ENCODE measurements at regions not wholly inside any gene's neighbourhood (a gene's known extent, or its start where the extent isn't known, plus 50 kb on each side); places are given as distances from the start of the nearest gene placed in this dataset.

- ChIA-PET CTCF (no interaction called here), POLR2A (no interaction called here)
- ATAC-seq (replicated peaks in 1 of 4), result no peak
Measured at GRCh38 chr6:126738641-126739040, 379.8 kb upstream of the RSPO3 start.

GRCh38 chr6:126743076-126743475 is 375.4 kb upstream of the RSPO3 start:
- Mint-ChIP-seq H3K36me3 (no peaks in the 10 kb centered on the region), H3K27me3 (no peaks in the 10 kb centered on the region), H3K4me3 (no peak overlapping the region), H3K9me3 (peaks cover 0 to 4% (median 0%) of the 10 kb centered on the region in 3 donors), H3K27ac (no peak overlapping the region), H3K4me1 (no peaks in the 10 kb centered on the region)
- Histone ChIP-seq H3K27ac (ENCODE audit: low read length) (no peak overlapping the region), H3K27me3 (replicated peaks in 1 of 2; ENCODE audit: control insufficient read depth in 2 of 2, extremely low read depth in 1 of 2, insufficient read depth in 2 of 2, low read length in 1 of 2) (no peaks in the 10 kb centered on the region), H3K9me3 (no peaks in the 10 kb centered on the region), H3K36me3 (ENCODE audit: control insufficient read depth in 2 of 2, extremely low read depth in 1 of 2, insufficient read depth in 1 of 2, low read length in 1 of 2) (no peaks in the 10 kb centered on the region), H3K4me3 (ENCODE audit: control insufficient read depth in 1 of 2, extremely low read depth in 1 of 2, low read length in 1 of 2) (no peak overlapping the region), H3K4me1 (ENCODE audit: control insufficient read depth in 1 of 2, extremely low read depth in 1 of 2, insufficient read depth in 2 of 2, low read length in 2 of 2) (no peaks in the 10 kb centered on the region)
- POLR2A ChIA-PET, result no interaction called here
- WGBS (ENCODE audit: insufficient coverage), result no CpG with 5 or more reads among the region's 3 CpGs
- CTCF ChIA-PET, result no interaction called here
- DNase-seq (no peak), ATAC-seq (replicated peaks in 1 of 4) (no peak)

More at GRCh38 chr6:126738641-126739040, 379.8 kb upstream of the RSPO3 start:
- H3K4me1 ChIP-seq (ENCODE audit: control insufficient read depth in 1 of 2, extremely low read depth in 1 of 2, insufficient read depth in 2 of 2, low read length in 2 of 2), result no peaks in the 10 kb centered on the region
- H3K27ac Mint-ChIP-seq, result no peak overlapping the region
- no peaks in the 10 kb centered on the region for H3K27me3 ChIP-seq (replicated peaks in 1 of 2; ENCODE audit: control insufficient read depth in 2 of 2, extremely low read depth in 1 of 2, insufficient read depth in 2 of 2, low read length in 1 of 2)
- no CpG with 5 or more reads among the region's 1 CpG for WGBS (ENCODE audit: insufficient coverage)
- H3K4me3 ChIP-seq (ENCODE audit: control insufficient read depth in 1 of 2, extremely low read depth in 1 of 2, low read length in 1 of 2), result no peak overlapping the region
- H3K9me3 Mint-ChIP-seq, result peaks cover 0 to 6% (median 0%) of the 10 kb centered on the region in 3 donors
- H3K9me3 ChIP-seq, result no peaks in the 10 kb centered on the region
- DNase-seq, result no peak
- no peaks in the 10 kb centered on the region for H3K36me3 Mint-ChIP-seq
- no peak overlapping the region for H3K4me3 Mint-ChIP-seq
- H3K36me3 ChIP-seq (ENCODE audit: control insufficient read depth in 2 of 2, extremely low read depth in 1 of 2, insufficient read depth in 1 of 2, low read length in 1 of 2), result no peaks in the 10 kb centered on the region
- no peak overlapping the region for H3K27ac ChIP-seq (ENCODE audit: low read length)
- no peaks in the 10 kb centered on the region for H3K4me1 Mint-ChIP-seq
- H3K27me3 Mint-ChIP-seq, result no peaks in the 10 kb centered on the region

GRCh38 chr6:126747728-126748540 is 370.5 kb upstream of the RSPO3 start:
- no peaks in the 10 kb centered on the region for H3K9me3 ChIP-seq
- ATAC-seq (replicated peaks in 1 of 4) (no peak), DNase-seq (no peak)
- Mint-ChIP-seq H3K4me1 (no peaks in the 10 kb centered on the region), H3K9me3 (peaks cover 9 to 13% (median 10%) of the 10 kb centered on the region in 3 donors), H3K4me3 (no peak overlapping the region), H3K27ac (no peak overlapping the region), H3K27me3 (no peaks in the 10 kb centered on the region), H3K36me3 (no peaks in the 10 kb centered on the region)
- H3K27ac ChIP-seq (ENCODE audit: low read length), result no peak overlapping the region
- ChIA-PET POLR2A (no interaction called here), CTCF (no interaction called here)
- no peaks in the 10 kb centered on the region for H3K27me3 ChIP-seq (replicated peaks in 1 of 2; ENCODE audit: control insufficient read depth in 2 of 2, extremely low read depth in 1 of 2, insufficient read depth in 2 of 2, low read length in 1 of 2)
- no peaks in the 10 kb centered on the region for H3K36me3 ChIP-seq (ENCODE audit: control insufficient read depth in 2 of 2, extremely low read depth in 1 of 2, insufficient read depth in 1 of 2, low read length in 1 of 2)
- no peaks in the 10 kb centered on the region for H3K4me1 ChIP-seq (ENCODE audit: control insufficient read depth in 1 of 2, extremely low read depth in 1 of 2, insufficient read depth in 2 of 2, low read length in 2 of 2)
- H3K4me3 ChIP-seq (ENCODE audit: control insufficient read depth in 1 of 2, extremely low read depth in 1 of 2, low read length in 1 of 2), result no peak overlapping the region
- 40% methylated on average over 1 of the region's 4 CpGs for WGBS (ENCODE audit: insufficient coverage)

GRCh38 chr6:126753606-126754005 is 364.9 kb upstream of the RSPO3 start:
- H3K27me3 Mint-ChIP-seq, result no peaks in the 10 kb centered on the region
- no peaks in the 10 kb centered on the region for H3K27me3 ChIP-seq (replicated peaks in 1 of 2; ENCODE audit: control insufficient read depth in 2 of 2, extremely low read depth in 1 of 2, insufficient read depth in 2 of 2, low read length in 1 of 2)
- H3K9me3 ChIP-seq, result no peaks in the 10 kb centered on the region
- no peaks in the 10 kb centered on the region for H3K36me3 Mint-ChIP-seq
- H3K27ac Mint-ChIP-seq, result no peak overlapping the region
- WGBS (ENCODE audit: insufficient coverage), result no CpG with 5 or more reads among the region's 1 CpG
- no peak overlapping the region for H3K4me3 Mint-ChIP-seq
- H3K36me3 ChIP-seq (ENCODE audit: control insufficient read depth in 2 of 2, extremely low read depth in 1 of 2, insufficient read depth in 1 of 2, low read length in 1 of 2), result no peaks in the 10 kb centered on the region
- no peak for DNase-seq
- no peak overlapping the region for H3K27ac ChIP-seq (ENCODE audit: low read length)
- H3K4me1 ChIP-seq (ENCODE audit: control insufficient read depth in 1 of 2, extremely low read depth in 1 of 2, insufficient read depth in 2 of 2, low read length in 2 of 2), result no peaks in the 10 kb centered on the region
- ChIA-PET CTCF (no interaction called here), POLR2A (no interaction called here)
- H3K4me1 Mint-ChIP-seq, result no peaks in the 10 kb centered on the region
- no peak overlapping the region for H3K4me3 ChIP-seq (ENCODE audit: control insufficient read depth in 1 of 2, extremely low read depth in 1 of 2, low read length in 1 of 2)
- no peak for ATAC-seq (replicated peaks in 1 of 4)
- peaks cover 10 to 18% (median 15%) of the 10 kb centered on the region in 3 donors for H3K9me3 Mint-ChIP-seq

GRCh38 chr6:126761854-126762253 is 356.6 kb upstream of the RSPO3 start:
- CTCF ChIA-PET, result no interaction called here
- DNase-seq (no peak), ATAC-seq (replicated peaks in 1 of 4) (no peak)
- Histone ChIP-seq H3K27me3 (replicated peaks in 1 of 2; ENCODE audit: control insufficient read depth in 2 of 2, extremely low read depth in 1 of 2, insufficient read depth in 2 of 2, low read length in 1 of 2) (no peaks in the 10 kb centered on the region), H3K9me3 (no peaks in the 10 kb centered on the region), H3K36me3 (ENCODE audit: control insufficient read depth in 2 of 2, extremely low read depth in 1 of 2, insufficient read depth in 1 of 2, low read length in 1 of 2) (no peaks in the 10 kb centered on the region), H3K4me1 (ENCODE audit: control insufficient read depth in 1 of 2, extremely low read depth in 1 of 2, insufficient read depth in 2 of 2, low read length in 2 of 2) (no peaks in the 10 kb centered on the region), H3K27ac (ENCODE audit: low read length) (no peak overlapping the region), H3K4me3 (ENCODE audit: control insufficient read depth in 1 of 2, extremely low read depth in 1 of 2, low read length in 1 of 2) (no peak overlapping the region)
- Mint-ChIP-seq H3K9me3 (peaks cover 0 to 6% (median 6%) of the 10 kb centered on the region in 3 donors), H3K36me3 (no peaks in the 10 kb centered on the region), H3K4me3 (no peak overlapping the region), H3K4me1 (no peaks in the 10 kb centered on the region), H3K27me3 (no peaks in the 10 kb centered on the region), H3K27ac (no peak overlapping the region)
- WGBS (ENCODE audit: insufficient coverage), result 70% methylated on average over 1 of the region's 3 CpGs
- POLR2A ChIA-PET, result no interaction called here

GRCh38 chr6:126764104-126764503 is 354.4 kb upstream of the RSPO3 start:
- no peak overlapping the region for H3K27ac Mint-ChIP-seq
- no peaks in the 10 kb centered on the region for H3K36me3 Mint-ChIP-seq
- no peaks in the 10 kb centered on the region for H3K27me3 ChIP-seq (replicated peaks in 1 of 2; ENCODE audit: control insufficient read depth in 2 of 2, extremely low read depth in 1 of 2, insufficient read depth in 2 of 2, low read length in 1 of 2)
- H3K27me3 Mint-ChIP-seq, result no peaks in the 10 kb centered on the region
- ATAC-seq (replicated peaks in 1 of 4) (no peak), DNase-seq (no peak)
- WGBS (ENCODE audit: insufficient coverage), result no CpG with 5 or more reads among the region's 4 CpGs
- H3K4me1 Mint-ChIP-seq, result no peaks in the 10 kb centered on the region
- H3K4me3 Mint-ChIP-seq, result no peak overlapping the region
- no peaks in the 10 kb centered on the region for H3K9me3 Mint-ChIP-seq
- H3K36me3 ChIP-seq (ENCODE audit: control insufficient read depth in 2 of 2, extremely low read depth in 1 of 2, insufficient read depth in 1 of 2, low read length in 1 of 2), result no peaks in the 10 kb centered on the region
- POLR2A ChIA-PET, result no interaction called here
- CTCF ChIA-PET, result interaction anchor here in 1 of 2 donors (0.6 kb wide), 1 partner anchor 51 kb away, joined by 3 read pairs; no protein-coding TSS in a partner anchor
- H3K27ac ChIP-seq (ENCODE audit: low read length), result no peak overlapping the region
- no peaks in the 10 kb centered on the region for H3K9me3 ChIP-seq
- H3K4me3 ChIP-seq (ENCODE audit: control insufficient read depth in 1 of 2, extremely low read depth in 1 of 2, low read length in 1 of 2), result no peak overlapping the region
- no peaks in the 10 kb centered on the region for H3K4me1 ChIP-seq (ENCODE audit: control insufficient read depth in 1 of 2, extremely low read depth in 1 of 2, insufficient read depth in 2 of 2, low read length in 2 of 2)
